ENCODE measurements at regions not wholly inside any gene's neighbourhood (a gene's known extent, or its start where the extent isn't known, plus 50 kb on each side); places are given as distances from the start of the nearest gene placed in this dataset.

GRCh38 chr15:66857694-66858093 is 155.7 kb downstream of the SMAD6 start:
- Histone ChIP-seq H2BK20ac (ENCODE audit: low read depth, low read length, poor library complexity, severe bottlenecking) (no peak overlapping the region), H3K27me3 (ENCODE audit: insufficient read depth, low read length) (no peaks in the 10 kb centered on the region), H4K8ac (replicated peaks; ENCODE audit: insufficient read length, low read depth, low read length) (no peak overlapping the region), H4K5ac (ENCODE audit: insufficient read length, low read depth, low read length) (no peak overlapping the region), H2AFZ (ENCODE audit: low read length) (no peak overlapping the region), H2BK15ac (ENCODE audit: low read depth, low read length) (no peak overlapping the region), H3K18ac (ENCODE audit: insufficient read length, low read depth, low read length) (no peak overlapping the region), H3K14ac (ENCODE audit: insufficient read depth, low read length) (no peak overlapping the region), H3K4ac (ENCODE audit: low read depth, low read length) (no peak overlapping the region), H3K27ac (ENCODE audit: insufficient read length, low read depth, low read length) (no peak overlapping the region), H3K9me3 (ENCODE audit: control insufficient read depth, low read depth, low read length) (no peaks in the 10 kb centered on the region), H3K9ac (ENCODE audit: extremely low read depth, insufficient read length, low read length) (no peak overlapping the region), H3K79me2 (ENCODE audit: insufficient read depth, low read length) (no peaks in the 10 kb centered on the region), H2BK12ac (ENCODE audit: insufficient read length, low read depth, low read length) (no peak overlapping the region), H2BK5ac (ENCODE audit: insufficient read length, low read length) (no peak overlapping the region), H3K56ac (ENCODE audit: insufficient read length, low read depth, low read length) (no peak overlapping the region), H2AK5ac (ENCODE audit: insufficient read length, low read length) (no peak overlapping the region), H3K4me2 (ENCODE audit: insufficient read depth, insufficient read length, low read length) (no peak overlapping the region), H3K4me1 (ENCODE audit: insufficient read depth, low read length) (no peaks in the 10 kb centered on the region), H3K23me2 (ENCODE audit: insufficient read length, low read depth, low read length, poor library complexity, severe bottlenecking) (no peaks in the 10 kb centered on the region), H3K79me1 (ENCODE audit: insufficient read depth, low read depth, low read length, poor library complexity, severe bottlenecking) (no peaks in the 10 kb centered on the region), H4K20me1 (ENCODE audit: control insufficient read depth, insufficient read depth, insufficient read length) (no peaks in the 10 kb centered on the region), H3T11ph (ENCODE audit: low read length) (no peak overlapping the region), H2BK120ac (ENCODE audit: low read depth, low read length, poor library complexity, severe bottlenecking) (no peak overlapping the region), H4K91ac (ENCODE audit: insufficient read length, low read depth, low read length) (no peak overlapping the region), H3K23ac (ENCODE audit: insufficient read length, low read depth, low read length) (no peak overlapping the region)
- no peaks in the 10 kb centered on the region for H3K36me3 Mint-ChIP-seq (ENCODE audit: insufficient read depth in 1 of 3, low read depth in 3 of 3)
- no peak overlapping the region for H3K4me3 Mint-ChIP-seq
- H3K9me3 Mint-ChIP-seq: no peaks in the 10 kb centered on the region; a peak in 1 of 5 replicates
- TF ChIP-seq, protein P1, sequence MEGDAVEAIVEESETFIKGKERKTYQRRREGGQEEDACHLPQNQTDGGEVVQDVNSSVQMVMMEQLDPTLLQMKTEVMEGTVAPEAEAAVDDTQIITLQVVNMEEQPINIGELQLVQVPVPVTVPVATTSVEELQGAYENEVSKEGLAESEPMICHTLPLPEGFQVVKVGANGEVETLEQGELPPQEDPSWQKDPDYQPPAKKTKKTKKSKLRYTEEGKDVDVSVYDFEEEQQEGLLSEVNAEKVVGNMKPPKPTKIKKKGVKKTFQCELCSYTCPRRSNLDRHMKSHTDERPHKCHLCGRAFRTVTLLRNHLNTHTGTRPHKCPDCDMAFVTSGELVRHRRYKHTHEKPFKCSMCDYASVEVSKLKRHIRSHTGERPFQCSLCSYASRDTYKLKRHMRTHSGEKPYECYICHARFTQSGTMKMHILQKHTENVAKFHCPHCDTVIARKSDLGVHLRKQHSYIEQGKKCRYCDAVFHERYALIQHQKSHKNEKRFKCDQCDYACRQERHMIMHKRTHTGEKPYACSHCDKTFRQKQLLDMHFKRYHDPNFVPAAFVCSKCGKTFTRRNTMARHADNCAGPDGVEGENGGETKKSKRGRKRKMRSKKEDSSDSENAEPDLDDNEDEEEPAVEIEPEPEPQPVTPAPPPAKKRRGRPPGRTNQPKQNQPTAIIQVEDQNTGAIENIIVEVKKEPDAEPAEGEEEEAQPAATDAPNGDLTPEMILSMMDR (conservative IDR thresholded peaks at IDR 0.05): no peak
- peaks cover 17% of the 10 kb centered on the region for H3K27me3 Mint-ChIP-seq (ENCODE audit: low read depth)
- no peak overlapping the region for H3K27ac Mint-ChIP-seq
- no peak for DNase-seq
- H3K4me1 Mint-ChIP-seq: peaks cover 10 to 22% of the 10 kb centered on the region in 2 experiments

Measured in H9 (cell line).